NCI-H2171 treated with DMSO at 0.1 percent for 48 hours (cell line): ENCODE measurements at regions not wholly inside any gene's neighbourhood (a gene's known extent, or its start where the extent isn't known, plus 50 kb on each side); places are given as distances from the start of the nearest gene placed in this dataset.
"Not testable (repeated sequence)": the region's sequence is repeated elsewhere in the genome, so short reads cannot be mapped to it uniquely, and the experiment has no call there.

Experiments
- DNase-seq: peaks from one replicate; lab custom pipeline; 2025; lab: John Stamatoyannopoulos, UW

GRCh38 chr10:113470372-113471240, 82.2 kb upstream of the HABP2 start:
- DNase-seq = no peak

GRCh38 chr10:113471241-113471996, 81.4 kb upstream of the HABP2 start:
- no peak for DNase-seq

GRCh38 chr10:113473011-113473410, 79.8 kb upstream of the HABP2 start:
- no peak for DNase-seq

- no peak for DNase-seq
Observed at GRCh38 chr10:113473851-113474250, 79.0 kb upstream of the HABP2 start.

- DNase-seq = no peak
Observed at GRCh38 chr10:113474752-113475151, 78.1 kb upstream of the HABP2 start.

- no peak for DNase-seq
Observed at GRCh38 chr10:113475381-113475807, 77.5 kb upstream of the HABP2 start.

- no peak for DNase-seq
Observed at GRCh38 chr10:113476191-113476590, 76.7 kb upstream of the HABP2 start.

GRCh38 chr10:113476673-113477072, 76.2 kb upstream of the HABP2 start:
- DNase-seq = no peak

- DNase-seq = no peak
Observed at GRCh38 chr10:113477451-113477850, 75.4 kb upstream of the HABP2 start.

GRCh38 chr10:113479346-113480080, 73.3 kb upstream of the HABP2 start:
- no peak for DNase-seq

- no peak for DNase-seq
Observed at GRCh38 chr10:113480081-113480360, 72.8 kb upstream of the HABP2 start.

GRCh38 chr10:113480851-113481502, 71.9 kb upstream of the HABP2 start:
- no peak for DNase-seq

GRCh38 chr10:113484487-113484886, 68.4 kb upstream of the HABP2 start:
- no peak for DNase-seq

- no peak for DNase-seq
Observed at GRCh38 chr10:113485736-113486135, 67.1 kb upstream of the HABP2 start.

GRCh38 chr10:113486531-113486930, 66.3 kb upstream of the HABP2 start:
- no peak for DNase-seq

- no peak for DNase-seq
Observed at GRCh38 chr10:113487154-113487553, 65.7 kb upstream of the HABP2 start.

- no peak for DNase-seq
Observed at GRCh38 chr10:113488186-113488585, 64.7 kb upstream of the HABP2 start.

GRCh38 chr10:113489522-113489921, 63.3 kb upstream of the HABP2 start:
- DNase-seq = not testable (repeated sequence)

GRCh38 chr10:113491967-113492565, 60.8 kb upstream of the HABP2 start:
- DNase-seq = no peak

- DNase-seq = no peak
Observed at GRCh38 chr10:113493195-113493594, 59.7 kb upstream of the HABP2 start.

GRCh38 chr10:113493882-113494301, 59.0 kb upstream of the HABP2 start:
- no peak for DNase-seq

GRCh38 chr10:113494761-113495160, 58.1 kb upstream of the HABP2 start:
- no peak for DNase-seq
